Epidermal melanocyte (primary cell): ENCODE measurements at regions not wholly inside any gene's neighbourhood (a gene's known extent, or its start where the extent isn't known, plus 50 kb on each side); places are given as distances from the start of the nearest gene placed in this dataset.

Source experiments
- DNase-seq: peaks from one replicate; pipeline ENCODE4 v3.0.0; 2011; ENCODE audit warnings: low spot score; ENCODE audit not compliant: insufficient read length

DNA sequence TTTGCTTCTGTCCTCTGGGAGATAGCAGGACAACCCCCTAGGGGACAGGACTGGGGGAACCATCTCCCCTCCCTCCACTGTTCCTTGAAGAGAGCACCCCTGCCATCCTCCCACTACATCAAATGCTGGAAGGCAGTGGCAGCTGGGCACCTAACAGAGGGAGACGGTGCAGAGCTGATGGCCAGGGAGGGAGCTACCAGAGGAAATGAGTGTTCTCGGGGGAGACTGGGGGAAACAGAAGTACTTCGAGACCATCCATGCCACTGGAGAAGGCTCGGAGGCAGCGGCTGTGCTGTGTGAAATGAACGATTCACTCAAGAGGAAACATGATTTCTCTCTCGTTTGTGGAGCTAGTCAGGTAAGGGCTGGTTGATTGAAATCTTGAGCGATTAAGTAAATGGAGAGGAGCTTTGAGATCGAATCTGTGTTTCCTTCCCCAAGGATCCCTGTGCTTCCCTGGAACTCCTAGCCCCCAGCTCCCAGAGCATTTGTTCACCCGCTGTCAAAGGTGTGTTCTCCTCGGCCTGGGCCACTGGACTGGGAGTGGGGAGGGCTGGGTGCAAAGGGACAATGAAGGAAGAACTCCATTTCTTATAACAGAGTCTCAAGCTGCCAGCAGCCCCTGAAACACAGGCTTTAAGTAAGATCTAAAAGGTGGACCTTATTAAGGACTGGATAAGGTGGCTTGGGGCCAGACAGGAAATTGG is 261.3 kb upstream of the MOCS1 start:
- DNase-seq = no peak

DNA sequence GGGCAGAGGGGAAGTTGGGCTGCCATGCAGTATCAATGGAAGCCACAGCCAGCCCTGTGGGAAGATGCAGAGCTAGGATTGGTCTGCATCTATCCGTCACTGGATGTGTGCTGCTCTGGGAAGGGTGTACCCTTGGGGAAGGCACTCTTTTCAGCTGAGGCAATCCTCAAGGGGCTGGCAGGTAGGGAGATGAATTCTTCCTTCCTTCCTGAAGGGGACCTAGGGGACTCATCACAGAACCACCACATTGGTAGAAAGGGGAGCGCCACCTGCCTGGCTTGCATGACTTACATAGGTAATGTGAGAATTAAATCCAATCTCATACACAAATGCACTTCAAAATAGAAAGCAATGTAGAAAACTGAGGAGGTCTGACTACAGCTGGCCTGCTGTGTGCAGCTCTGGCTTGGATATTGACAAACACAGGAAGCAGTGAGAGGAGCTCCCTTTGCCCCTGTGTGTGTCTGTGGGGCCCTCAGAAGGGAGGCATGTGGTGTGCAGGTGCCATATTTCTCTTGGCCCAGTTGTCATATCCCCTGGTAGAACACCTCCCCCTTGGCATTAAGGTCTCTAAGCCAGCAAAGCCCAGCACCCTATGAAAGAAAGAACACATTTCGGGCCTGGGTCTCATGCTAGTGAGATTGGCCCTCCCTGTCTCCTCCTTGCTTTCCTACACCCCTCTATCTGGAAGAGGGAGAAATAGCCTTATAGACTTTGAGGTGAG is 260.3 kb upstream of the MOCS1 start:
- DNase-seq = no peak

DNA sequence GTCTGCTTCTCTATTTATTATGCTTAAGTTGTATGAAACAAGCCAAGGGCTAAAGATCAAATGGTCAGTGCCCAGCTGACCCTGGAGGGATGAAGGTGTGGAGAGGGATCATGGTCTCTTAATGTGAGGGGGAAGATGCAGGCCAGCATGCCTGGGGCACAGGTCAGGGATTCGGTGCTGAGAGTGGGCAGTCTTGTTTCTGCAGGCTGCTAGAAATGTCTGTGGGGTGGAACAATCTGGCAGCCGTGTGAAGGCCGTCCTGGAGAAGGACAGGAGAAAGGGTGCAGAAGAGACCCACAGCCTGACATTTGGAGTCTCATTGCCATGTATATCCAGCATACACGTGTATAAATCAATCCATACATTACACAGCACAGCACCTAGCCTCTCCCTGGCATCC is 258.3 kb upstream of the MOCS1 start:
- no peak for DNase-seq

DNA sequence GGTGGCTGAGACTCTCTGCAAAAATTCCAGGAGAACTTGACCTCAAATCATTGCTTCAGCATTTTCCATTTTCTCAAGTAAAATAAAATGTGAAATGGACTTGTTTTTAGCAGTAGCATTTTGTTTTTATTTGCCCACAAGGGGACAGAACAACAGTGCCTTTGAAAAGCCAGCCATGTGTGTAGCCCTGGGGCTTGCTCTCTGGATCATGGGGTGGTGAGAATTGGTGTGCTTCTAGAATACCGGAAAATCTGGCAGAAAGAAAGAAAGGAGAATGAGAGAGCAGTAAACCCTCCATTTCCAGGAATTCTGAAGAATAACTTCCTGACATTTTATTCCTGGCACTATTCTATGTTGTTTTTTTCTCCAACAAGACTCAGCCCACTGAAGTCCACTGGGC is 254.7 kb upstream of the MOCS1 start:
- DNase-seq = no peak

DNA sequence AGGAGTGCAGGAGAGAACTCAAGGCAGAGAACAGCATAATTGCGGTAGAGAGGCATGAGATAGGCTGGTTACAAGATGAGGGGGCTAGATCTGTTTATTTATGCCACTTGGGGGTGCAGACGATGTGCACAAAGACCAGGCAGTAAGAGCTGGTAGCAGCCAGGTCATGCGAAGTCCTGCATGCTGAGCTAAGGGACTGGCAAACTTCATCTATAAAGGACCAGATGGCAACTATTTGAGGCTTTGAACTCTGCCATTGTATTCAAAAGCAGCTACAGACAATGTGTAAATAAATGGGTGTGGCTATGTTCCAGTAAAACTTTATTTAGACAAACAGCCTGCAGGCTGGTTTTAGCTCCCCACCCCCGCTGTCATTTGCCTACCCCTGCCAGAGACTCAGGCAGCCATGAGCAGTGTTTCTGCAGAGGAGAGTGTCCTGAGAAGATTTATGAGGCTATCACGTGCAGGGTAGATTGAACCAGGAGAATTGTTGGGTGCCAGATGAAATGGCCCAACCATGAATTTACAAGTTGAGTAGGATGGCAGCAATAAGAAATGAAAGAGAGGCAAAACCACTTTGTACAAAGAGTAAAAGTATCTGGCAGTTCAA is 253.4 kb upstream of the MOCS1 start:
- DNase-seq = no peak

DNA sequence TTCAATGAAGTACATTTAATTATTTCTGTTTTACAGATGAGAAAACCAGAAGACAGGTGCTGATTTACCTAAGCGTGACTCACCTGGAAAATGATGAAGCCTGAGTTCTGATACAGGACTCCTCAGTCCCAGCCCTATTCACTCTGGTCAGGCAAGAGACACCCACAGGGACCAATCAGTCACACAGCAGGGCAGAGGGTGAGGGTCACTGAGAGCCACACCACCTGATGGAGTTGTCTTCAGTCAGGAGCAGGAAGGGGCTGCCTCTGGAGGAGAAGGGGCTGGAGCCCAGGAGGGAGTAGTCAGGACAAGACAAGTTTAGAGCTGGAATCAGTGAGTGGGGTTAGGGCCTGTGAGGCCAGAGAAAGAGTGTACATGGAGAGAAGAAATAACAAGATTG is 251.2 kb upstream of the MOCS1 start:
- DNase-seq = no peak

DNA sequence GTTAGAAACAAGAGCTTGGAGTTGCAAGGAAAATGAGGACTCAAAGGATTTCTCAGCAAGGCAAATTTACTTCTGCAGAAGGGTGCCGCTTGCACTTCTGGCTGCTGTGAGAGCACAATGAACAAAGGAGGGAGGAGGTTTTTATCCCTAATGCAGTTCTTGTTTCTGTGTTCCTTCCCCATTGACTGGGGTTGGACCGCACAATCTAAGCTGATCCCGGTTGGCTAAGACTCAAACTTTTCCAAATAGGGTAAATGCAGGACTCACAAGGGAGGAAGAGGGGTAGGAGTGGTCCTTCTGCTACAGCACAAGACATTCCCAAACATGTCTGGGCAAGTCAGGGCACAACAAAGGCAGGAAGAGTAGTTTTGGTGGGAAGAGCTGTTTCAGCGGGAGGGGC is 249.6 kb upstream of the MOCS1 start:
- no peak for DNase-seq

DNA sequence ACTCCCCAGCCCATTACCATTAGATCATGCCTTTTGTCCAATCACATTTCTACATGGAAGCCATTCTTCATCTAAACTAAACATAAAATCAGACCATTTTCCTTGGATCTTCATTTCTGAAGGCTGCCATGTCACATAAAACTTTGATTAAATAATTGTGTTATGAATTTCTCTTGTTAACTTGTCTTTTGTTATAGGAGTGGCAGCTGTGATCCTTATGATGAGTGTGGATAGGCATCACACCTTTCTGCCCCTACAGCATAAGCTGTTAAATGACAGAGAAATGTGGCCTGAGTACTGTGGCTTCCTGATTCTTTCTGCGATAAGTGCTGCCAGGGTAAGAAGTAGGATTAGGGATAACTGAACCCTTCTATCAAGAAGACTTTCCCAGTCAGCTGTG is 247.1 kb upstream of the MOCS1 start:
- no peak for DNase-seq

DNA sequence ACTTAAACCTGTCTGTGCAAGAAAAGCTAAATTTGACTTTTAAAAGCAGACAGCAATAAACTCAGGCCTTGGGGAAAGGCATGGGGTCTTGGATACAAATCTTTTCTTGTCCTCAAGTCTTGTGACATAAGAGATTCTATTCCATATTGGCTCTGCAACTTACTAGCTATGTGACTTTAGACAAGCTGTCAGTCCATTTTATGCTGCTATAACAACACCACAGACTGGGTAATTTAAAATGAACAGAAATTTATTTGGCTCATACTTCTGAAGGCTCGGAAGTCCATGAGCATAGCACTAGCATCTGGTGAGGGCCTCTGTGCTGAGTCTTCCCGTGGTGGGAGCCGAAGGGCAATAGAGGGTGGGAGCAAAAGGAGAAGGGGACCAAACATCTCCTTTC is 246.0 kb upstream of the MOCS1 start:
- DNase-seq = no peak

DNA sequence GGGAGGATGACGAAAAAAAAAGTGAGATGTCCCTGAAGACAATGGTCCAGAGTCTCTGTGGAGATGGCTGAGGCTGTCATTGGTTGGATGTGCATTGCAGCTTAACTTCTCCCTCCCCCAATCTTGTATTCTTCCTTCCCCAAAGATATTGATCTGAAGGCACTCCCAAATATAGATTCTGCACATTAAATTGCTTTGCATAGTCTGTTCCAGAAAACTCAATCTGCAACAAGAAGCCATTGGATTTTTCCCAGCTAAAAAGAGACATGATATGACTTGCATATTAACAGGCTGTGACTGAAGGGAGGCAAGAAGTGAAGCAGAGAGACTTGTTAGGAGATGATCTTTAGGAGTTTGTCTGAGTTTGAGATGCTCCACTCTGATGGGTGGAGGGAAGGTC is 245.2 kb upstream of the MOCS1 start:
- DNase-seq = no peak

DNA sequence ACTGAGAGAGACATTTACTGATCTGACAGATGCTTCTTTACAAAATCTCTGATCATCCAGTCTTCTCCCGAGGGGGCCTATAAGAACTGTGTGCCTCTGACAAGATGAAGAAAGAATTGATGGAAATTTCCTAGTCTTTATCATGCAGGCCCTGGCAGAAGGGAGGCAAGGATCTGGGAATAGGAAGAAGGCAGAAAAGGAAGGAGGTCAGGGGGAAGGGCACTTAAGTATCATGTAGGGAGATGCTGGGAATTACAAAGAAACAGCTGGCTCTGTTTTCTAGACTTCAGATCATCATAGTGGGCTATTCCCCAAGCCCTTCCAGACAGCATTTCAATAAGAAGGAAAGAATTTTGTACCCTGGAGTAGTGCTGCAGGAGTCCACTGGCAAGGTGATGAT is 243.3 kb upstream of the MOCS1 start:
- no peak for DNase-seq

DNA sequence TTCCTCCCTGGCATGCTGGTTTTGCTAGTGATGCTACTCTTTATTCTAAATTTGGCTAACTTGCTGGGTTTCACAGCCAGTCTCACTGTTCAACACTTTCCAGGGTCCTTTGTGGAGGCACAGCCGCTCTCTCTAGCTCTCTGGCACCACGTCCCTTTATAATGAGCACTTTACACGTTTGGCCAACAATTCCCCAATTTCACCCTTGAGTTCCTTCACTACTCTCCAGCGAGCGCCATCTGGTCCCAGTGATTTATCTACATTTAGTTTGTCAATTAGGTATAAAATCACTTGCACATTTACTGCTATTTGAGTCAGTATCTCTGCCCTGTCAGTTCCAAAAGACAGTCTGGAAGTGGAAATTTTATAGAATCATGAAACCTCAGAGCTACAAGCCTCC is 241.9 kb upstream of the MOCS1 start:
- DNase-seq = no peak

DNA sequence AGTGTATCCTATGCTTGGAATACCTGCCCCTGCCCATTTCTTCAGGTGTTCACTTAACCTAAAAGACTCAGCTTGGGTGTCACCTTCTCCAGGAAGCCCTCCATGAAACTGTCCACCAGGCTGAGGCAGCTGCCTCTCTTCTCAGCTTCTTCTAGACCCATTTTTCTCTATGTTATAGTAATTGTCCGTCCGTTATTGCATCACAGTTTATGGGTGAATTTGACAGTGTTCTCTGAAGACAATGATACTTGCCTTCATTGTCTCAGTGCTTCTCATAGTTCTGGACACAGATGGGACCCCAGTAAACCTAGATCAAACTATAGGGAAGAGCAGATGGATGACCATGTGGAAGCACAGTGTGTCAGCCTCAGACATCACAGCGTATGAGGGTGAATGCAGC is 238.0 kb upstream of the MOCS1 start:
- no peak for DNase-seq

DNA sequence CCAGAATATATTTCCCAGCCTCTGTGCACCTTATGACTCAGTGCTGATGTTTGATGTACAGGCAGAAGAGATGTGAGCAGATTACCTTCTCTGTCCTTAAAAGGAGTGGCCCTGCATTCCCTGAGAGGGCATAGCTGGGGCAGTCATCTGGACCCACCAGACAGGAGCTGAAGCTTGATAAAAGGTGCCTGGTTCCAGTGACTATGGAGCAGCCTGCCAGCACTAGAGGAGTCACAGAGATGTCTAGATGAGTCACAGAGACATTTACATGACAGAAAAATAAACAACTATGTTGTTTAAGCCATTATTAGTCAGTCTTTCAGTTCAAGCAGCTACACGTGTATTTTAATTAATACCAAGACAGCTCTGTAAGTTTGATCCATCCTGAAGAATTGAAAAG is 237.1 kb upstream of the MOCS1 start:
- no peak for DNase-seq

DNA sequence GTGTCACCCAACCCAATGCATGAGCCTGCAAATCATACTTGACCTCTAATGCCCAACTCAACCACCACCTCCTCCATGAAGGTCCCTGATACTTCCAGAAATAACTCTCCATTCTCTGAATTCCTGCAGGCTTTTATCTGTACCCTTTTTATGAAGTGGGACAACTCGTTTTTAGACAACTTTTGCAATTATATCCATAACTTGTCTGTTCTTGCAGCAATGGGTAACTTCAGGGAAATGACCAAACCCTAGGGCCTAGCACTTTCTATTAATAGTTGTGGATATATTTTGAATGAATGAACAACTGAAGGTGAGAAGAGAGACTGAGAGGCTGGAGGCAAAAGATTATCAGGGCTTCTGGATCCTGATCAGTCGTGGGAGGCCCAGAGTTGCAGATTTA is 236.6 kb upstream of the MOCS1 start:
- DNase-seq = no peak

DNA sequence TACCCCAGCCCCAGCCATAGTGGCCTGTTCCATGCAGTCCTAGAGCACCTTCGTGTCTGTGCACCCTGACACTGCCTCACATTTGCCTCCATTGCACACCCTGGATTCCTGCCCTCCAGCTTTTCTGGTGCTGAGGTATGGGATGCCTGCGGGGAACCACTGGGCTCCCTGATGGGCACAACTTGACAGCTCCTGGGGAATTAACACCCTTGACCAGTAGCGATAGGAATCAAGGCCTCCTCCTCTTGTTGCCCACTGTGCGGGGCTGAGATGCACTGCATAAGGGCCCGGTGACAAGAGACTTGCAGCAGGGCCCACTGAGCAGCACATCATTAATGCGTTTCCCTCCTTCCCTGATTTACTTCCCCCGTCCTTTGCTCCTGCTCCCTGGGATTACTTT is 235.6 kb upstream of the MOCS1 start:
- no peak for DNase-seq

DNA sequence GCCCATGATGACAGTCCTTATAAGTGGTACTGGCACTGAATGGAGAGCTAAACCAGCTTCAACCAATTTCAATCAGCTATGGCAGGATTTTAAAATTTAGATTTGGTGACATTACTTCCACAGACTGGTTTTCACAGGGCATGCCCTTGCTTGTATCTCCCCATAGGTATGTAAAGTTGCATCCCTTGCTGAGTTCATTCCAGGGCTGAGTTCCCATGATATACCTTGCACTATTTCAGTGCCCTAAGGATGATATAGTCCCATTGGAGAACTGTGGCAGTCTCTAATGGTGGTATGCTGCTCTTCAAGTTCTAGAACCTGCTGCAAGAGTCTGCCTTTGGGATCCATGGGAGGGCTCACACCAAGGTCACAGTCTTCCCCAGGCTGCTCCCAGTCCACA is 232.7 kb upstream of the MOCS1 start:
- no peak for DNase-seq

DNA sequence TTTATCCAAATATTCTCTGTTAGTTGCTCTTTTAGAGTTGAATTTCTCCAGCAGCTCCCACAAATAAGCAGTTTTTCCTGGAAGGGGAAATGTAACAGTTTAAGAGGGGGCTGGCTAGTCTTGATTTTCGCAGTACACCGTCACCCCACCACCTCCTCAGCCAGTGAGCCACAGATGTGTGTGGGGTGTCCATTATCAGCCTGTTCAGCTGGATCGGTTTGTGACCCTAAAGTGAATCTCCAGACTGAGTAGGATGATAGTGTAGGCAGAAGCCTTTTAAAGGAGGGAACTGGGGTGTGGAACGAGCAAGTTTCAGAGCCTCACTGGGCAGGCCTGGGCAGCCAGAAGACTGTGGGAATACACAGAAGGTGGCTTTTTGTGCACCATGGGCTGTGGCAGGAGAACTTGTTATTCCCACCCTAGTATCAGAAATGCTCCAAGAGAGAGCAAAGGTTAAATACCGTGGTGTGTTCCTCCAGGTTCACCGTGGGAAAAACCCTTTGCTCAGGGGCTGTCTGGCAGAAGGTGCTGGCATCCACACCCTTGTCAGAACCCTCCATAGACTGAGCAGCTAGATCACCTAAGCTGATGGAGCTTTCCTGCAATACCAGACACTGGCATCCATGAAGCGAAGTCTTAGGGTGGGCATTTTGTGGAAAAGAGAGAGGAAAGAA is 230.9 kb upstream of the MOCS1 start:
- no peak for DNase-seq

DNA sequence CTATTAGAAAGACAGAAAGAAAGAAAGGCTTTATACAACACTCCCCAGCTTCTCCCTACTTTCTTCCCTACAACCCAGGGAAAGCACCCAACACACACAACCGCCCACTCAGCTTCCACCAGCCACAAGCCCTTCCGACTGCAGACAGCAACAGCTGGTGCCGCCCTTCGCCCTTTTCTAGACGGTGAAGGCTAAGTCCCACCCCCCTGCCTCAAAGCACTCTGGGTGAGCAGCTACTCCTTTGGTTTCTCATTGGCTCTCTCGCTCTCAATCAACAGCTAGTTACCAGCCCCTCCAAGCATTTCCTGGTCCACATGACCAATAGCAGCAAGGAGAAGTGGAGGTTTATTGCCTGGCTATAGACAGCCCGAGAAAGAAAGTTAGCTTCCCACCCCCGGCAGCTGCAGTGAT is 230.1 kb upstream of the MOCS1 start:
- no peak for DNase-seq

DNA sequence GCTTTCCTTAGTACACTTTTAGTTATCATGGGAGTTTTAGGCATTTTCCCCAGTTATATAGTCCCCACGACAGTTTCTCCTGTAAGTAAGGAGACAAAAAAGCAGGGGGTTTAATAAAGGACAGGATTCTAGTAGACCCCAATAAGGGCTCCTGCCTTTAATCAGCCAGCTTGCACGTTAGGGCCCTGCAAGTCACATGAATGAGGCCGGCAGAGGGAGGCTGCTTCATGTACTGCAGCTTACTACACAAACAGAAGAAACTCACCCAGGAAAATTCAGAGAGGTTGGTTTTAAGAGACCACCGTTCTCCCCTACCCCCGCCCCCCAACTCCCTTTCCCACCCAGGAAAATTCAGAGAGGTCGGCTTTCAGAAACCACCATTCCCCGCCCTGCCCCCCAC is 229.7 kb upstream of the MOCS1 start:
- no peak for DNase-seq

DNA sequence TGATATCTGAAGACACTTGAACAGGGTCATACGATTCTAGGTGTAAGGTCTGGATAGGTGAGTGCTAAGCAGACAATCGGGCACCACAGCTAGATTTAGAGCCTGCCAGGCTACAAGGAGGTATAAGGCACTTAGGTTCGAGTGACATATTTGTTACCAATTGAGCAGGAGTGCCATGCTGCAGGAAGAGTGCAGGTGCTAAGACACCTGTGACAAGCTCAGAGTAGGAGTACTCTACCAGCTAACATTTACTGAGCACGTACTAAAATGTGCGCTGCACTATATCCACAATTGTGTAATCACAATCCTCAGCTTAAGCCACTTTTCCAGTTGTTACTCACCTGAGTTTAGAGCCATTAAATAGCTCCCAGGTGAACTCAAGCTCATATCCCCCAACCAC is 227.8 kb upstream of the MOCS1 start:
- no peak for DNase-seq

DNA sequence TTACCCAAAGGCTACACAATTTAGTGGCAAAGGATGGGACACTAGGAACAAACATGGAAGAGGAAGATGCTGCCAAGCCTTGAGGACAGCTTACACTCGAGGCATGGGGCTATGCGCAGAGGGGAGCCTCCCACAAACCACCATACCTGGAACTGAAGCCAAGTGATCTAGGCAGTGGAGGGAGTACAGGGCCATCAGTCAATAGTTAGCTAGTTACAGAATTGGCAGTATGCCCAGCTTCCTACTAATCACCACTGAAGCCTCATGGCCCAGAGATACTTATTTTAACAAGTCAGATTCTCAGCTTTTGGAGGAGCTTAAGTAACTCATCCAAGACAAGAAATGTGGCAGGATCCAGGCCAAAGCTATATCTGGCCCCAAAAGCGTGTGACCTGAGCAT is 226.6 kb upstream of the MOCS1 start:
- DNase-seq = no peak
